BE2C (cell line): ENCODE measurements at regions not wholly inside any gene's neighbourhood (a gene's known extent, or its start where the extent isn't known, plus 50 kb on each side); places are given as distances from the start of the nearest gene placed in this dataset.
A peak's percentile ranks its signal among the peaks of the same experiment; 100 is the strongest.

Experiments
- DNase-seq: peaks from one replicate; pipeline ENCODE4 v3.0.0-alpha.2; 2020
- H3K27me3 ChIP-seq: fragments of 250-450 bp; sonication (Bioruptor Pico); 2 replicates; pipeline ENCODE4 v1.5.1; 2020; ENCODE audit warnings: mild to moderate bottlenecking
- H3K36me3 ChIP-seq: fragments of 250-450 bp; sonication (Bioruptor Pico); 2 replicates; pipeline ENCODE4 v1.5.1; 2020; ENCODE audit warnings: mild to moderate bottlenecking
- H3K4me1 ChIP-seq: fragments of 250-450 bp; sonication (Bioruptor Pico); 2 replicates; pipeline ENCODE4 v1.5.1; 2020
- H3K4me3 ChIP-seq: 2 replicates; pipeline ENCODE4 v1.5.1; 2011; ENCODE audit warnings: low read depth, low read length
- H3K9me3 ChIP-seq: fragments of 250-450 bp; sonication (Bioruptor Pico); 2 replicates; pipeline ENCODE4 v1.5.1; 2020
- CTCF ChIP-seq: IDR thresholded peaks from 2 replicates; pipeline ENCODE4 v1.5.1; 2012; ENCODE audit warnings: mild to moderate bottlenecking, low read depth, low read length

- H3K27me3 ChIP-seq = no peaks in the 10 kb centered on the region
- DNase-seq = no peak
- no peak overlapping the region for H3K4me3 ChIP-seq
- no peak for TF ChIP-seq CTCF
- H3K9me3 ChIP-seq = no peaks in the 10 kb centered on the region
- H3K36me3 ChIP-seq = no peaks in the 10 kb centered on the region
- no peaks in the 10 kb centered on the region for H3K4me1 ChIP-seq
These were observed 184.0 kb downstream of the ABHD5 start for GRCh38 chr3:43874731-43875130.

GRCh38 chr3:43876648-43877047 lies 185.9 kb downstream of the ABHD5 start:
- H3K4me3 ChIP-seq = no peak overlapping the region
- no peaks in the 10 kb centered on the region for H3K4me1 ChIP-seq
- H3K36me3 ChIP-seq = no peaks in the 10 kb centered on the region
- no peak for TF ChIP-seq CTCF
- H3K9me3 ChIP-seq = no peaks in the 10 kb centered on the region
- DNase-seq = no peak
- no peaks in the 10 kb centered on the region for H3K27me3 ChIP-seq

GRCh38 chr3:43879166-43879565 lies 188.4 kb downstream of the ABHD5 start:
- H3K9me3 ChIP-seq = no peaks in the 10 kb centered on the region
- TF ChIP-seq CTCF = peak; percentile 33; the same call in 1 of the 2 replicates
- no peak for DNase-seq
- H3K36me3 ChIP-seq = no peaks in the 10 kb centered on the region
- H3K4me1 ChIP-seq = no peaks in the 10 kb centered on the region; the same call in 1 of the 2 replicates
- no peaks in the 10 kb centered on the region for H3K27me3 ChIP-seq
- no peak overlapping the region for H3K4me3 ChIP-seq

DNA sequence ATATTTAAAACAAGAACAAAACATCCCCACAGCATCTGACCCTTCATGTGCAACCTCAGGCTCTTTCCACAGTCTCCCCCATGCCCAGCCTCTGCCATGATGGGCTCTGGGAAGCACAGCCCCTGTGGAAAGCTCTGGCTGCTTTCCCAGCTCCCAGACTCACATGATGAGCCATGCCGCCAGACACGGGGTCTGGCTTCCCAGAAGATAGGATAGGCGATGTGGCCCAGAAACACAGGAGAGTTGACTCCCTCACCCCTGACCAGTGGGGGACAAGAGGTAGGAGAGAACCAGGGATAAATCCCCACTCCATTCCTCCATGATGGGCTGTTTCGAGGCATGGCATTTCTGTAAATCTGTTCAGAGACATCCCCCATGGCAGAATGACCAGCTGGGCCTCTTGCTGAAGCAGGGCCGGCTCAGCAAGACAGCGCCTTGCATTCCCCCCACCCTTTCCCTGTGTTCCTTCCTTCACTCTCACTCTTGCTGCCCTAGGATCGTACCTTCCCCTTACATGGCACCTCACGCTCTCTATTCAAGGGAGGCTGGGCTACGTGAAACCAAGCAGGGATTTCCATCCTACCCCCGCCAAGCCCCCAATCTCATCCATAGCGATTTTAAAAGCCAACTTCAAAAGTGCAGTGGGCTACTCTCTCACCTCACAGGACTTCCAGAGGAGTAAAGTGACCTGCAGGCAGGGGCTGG lies 192.4 kb downstream of the ABHD5 start:
- peak; percentile 57 for DNase-seq
- Histone ChIP-seq H3K9me3 (no peaks in the 10 kb centered on the region), H3K4me1 (no peaks in the 10 kb centered on the region; the same call in 1 of the 2 replicates), H3K4me3 (no peak overlapping the region), H3K27me3 (no peaks in the 10 kb centered on the region), H3K36me3 (no peaks in the 10 kb centered on the region)
- TF ChIP-seq CTCF = no peak

GRCh38 chr3:43883729-43884396 lies 193.1 kb downstream of the ABHD5 start:
- Histone ChIP-seq H3K36me3 (no peaks in the 10 kb centered on the region), H3K4me1 (no peaks in the 10 kb centered on the region; the same call in 1 of the 2 replicates), H3K27me3 (no peaks in the 10 kb centered on the region), H3K4me3 (no peak overlapping the region), H3K9me3 (no peaks in the 10 kb centered on the region)
- DNase-seq = no peak
- no peak for TF ChIP-seq CTCF

DNA sequence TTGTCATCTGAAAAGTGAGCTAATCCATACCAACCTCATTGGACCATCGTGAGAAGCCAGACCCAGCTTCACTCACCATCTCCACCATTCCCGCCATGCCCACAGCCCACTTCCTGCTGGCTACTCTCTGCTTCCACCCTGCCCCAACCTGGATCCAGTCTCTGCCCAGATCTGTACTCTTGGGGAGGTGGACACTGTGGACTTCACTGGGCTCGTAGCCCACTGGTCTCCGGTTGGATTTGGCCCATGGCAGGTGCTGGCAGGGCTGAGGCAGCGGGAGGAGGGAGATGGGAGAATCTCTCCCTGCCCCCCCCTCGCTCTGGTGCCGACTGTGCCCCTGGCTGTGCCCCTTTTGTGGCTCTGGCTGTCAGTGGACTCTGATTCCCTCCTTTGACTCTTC lies 193.8 kb downstream of the ABHD5 start:
- Histone ChIP-seq H3K9me3 (no peaks in the 10 kb centered on the region), H3K4me1 (no peaks in the 10 kb centered on the region; the same call in 1 of the 2 replicates), H3K36me3 (no peaks in the 10 kb centered on the region), H3K27me3 (no peaks in the 10 kb centered on the region), H3K4me3 (no peak overlapping the region)
- no peak for DNase-seq
- TF ChIP-seq CTCF = no peak
